Activated CD8-positive, alpha-beta memory T cell treated with anti-CD3 and anti-CD28 coated beads, Interleukin-2, amount 50 U/mL, for 48 hours (primary cell): ENCODE measurements at regions not wholly inside any gene's neighbourhood (a gene's known extent, or its start where the extent isn't known, plus 50 kb on each side); places are given as distances from the start of the nearest gene placed in this dataset.
"Not testable (repeated sequence)": the region's sequence is repeated elsewhere in the genome, so short reads cannot be mapped to it uniquely, and the experiment has no call there.

Source experiments
- DNase-seq: peaks from one replicate; pipeline ENCODE4 v3.0.0-alpha.2; 2020

GRCh38 chr9:105984714-105985113, 290.4 kb downstream of the TMEM38B start:
- no peak for DNase-seq

GRCh38 chr9:105993116-105993854, 298.9 kb downstream of the TMEM38B start:
- DNase-seq = no peak

- DNase-seq = no peak
Measured at GRCh38 chr9:105993921-105994715, 299.8 kb downstream of the TMEM38B start.

GRCh38 chr9:105994970-105995369, 300.6 kb downstream of the TMEM38B start:
- no peak for DNase-seq

GRCh38 chr9:106017198-106017740, 322.9 kb downstream of the TMEM38B start:
- DNase-seq = no peak

DNA sequence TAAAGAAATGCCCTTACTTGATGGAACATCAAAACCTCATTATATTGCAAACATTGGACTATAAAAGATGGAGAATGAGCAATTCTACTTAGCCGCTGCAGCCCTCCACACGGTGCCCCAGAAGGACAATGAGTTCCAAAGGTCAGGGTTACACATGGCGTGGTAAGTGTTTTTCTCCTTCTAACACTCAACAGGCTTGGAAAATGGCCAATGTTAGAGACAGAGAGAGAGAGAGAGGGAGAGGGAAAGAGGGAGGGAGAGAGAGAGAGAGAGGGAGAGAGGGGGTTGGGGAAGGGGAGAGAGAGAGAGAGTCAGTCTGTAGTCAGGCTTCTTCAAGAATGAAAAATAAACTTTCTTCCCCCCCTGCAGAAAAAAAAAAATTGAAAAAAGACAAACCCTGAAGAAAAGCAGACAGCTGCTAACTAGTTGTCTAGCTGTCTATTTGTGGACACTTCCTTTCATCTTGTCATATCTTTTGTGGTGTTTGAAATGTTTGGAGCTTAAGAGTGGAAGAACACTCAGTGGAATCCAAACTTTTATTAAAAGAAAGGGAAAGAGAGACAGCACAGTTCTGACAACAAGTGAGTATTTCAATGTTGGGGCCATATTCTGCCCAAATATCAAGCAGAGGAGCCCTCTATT, 324.8 kb downstream of the TMEM38B start:
- no peak for DNase-seq

- no peak for DNase-seq
Measured at GRCh38 chr9:106019702-106020101, 325.4 kb downstream of the TMEM38B start.

DNA sequence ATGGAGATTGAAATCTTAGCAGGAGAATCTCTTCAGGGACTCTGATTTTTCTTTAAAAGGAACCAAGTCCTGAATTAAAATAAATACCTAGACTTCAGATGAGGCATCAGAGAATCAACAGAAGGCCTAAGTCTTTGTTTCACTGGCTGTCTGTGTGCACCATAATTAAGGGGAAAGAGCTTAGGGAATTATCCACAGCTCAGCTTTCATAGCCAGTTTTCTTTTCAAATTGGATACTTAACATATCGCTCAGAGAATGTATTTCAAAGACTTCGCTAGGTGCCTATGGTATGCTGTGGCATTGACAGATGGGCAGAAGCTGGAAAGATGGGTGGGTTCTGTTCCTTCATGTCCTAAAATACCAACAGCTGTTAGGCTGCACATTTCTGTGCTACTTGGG, 325.8 kb downstream of the TMEM38B start:
- DNase-seq = no peak

GRCh38 chr9:106023455-106023854, 329.1 kb downstream of the TMEM38B start:
- no peak for DNase-seq

DNA sequence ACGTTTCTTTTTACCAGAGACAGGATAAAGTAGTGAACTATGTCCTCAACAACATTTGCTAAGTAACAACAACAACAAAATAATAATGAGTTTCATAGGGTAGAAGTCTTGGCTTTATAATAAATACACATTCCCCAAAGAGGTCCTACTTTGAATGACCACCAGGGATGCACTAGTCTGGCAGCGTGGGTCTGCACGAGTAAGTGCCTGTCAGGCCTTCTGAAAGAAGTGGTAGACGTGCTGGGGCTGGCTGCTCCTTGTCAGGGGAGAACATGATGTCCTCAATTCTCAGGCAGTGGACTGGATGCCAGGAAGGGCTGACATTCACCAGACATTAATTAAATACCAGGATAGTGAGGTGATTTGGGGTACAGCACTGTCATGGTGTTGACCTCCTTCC, 331.1 kb downstream of the TMEM38B start:
- no peak for DNase-seq

- not testable (repeated sequence) for DNase-seq
Measured at GRCh38 chr9:106030146-106030545, 335.8 kb downstream of the TMEM38B start.

GRCh38 chr9:106032978-106033377, 338.6 kb downstream of the TMEM38B start:
- DNase-seq = no peak

- DNase-seq = no peak
Measured at GRCh38 chr9:106035806-106036205, 341.5 kb downstream of the TMEM38B start.

DNA sequence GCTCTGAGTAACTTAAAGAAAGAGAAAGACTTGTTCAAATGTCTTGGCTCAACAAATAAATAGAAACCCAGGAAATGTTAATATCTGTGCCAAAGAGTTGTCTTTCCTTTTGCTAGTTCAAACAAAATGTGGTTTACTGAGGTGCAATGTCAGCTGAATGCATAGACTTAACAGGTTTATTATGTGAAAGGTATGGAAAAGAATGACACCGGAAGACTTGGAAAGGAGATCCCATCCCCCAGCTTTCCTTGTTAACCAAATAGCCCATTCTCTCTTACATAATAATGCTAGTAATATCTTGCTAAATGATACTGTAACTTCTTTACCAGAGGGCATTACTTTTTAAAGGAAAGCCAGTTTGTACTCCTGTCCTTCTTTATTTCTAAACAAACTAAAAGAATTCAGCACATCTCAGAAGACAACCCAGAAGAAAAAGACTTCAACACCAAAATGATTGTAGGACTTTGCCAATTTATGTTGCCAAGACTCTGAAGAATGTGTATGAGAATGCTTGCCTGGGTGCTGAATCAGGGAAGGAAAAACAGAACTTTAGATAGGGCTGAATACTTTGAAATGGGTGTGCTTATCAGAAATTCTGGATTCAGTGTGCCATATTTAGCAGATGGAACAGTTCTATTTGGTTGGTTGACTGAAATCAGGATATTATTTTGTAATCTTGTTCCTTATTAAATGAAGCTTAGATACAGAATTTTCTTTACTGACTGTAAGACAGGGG, 344.1 kb downstream of the TMEM38B start:
- no peak for DNase-seq

GRCh38 chr9:106039151-106039935, 345.0 kb downstream of the TMEM38B start:
- DNase-seq = no peak

DNA sequence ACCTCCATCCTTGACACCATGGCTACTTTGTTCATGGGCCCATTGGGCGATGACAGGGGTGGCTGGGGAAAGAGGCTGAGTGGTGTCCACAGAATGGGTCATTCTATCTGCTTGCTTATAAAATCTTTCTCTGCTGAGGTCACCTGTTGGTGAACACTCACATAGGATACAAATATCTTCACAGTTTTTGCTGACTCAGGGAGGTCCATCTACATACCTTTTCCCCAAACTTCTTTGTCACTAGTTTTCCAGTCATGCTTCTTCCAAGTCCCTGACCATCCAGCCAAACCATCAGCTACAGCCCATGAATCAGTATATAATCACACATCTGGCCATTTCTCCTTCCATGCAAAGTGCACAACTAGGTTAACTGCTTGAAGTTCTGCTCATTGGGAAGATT, 347.6 kb downstream of the TMEM38B start:
- not testable (repeated sequence) for DNase-seq

DNA sequence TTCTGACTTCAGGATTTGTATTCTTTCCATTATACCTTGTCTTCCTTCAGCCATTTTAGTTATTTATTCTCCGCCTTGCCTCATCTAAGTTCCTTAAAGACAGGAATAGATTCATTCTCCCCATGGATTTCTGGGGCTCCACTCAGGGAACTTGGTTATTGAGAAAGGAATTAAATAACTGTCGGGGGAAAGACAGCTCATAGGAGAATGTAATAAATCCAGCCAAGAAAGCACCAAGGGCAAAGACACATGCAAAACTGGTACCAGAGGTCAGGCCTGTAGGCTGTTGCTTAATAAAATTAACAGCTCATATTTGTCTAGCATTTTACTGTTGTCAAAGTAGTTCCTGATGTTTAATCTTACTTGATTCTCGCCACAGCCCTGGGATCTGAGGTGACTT, 357.2 kb downstream of the TMEM38B start:
- DNase-seq = no peak

DNA sequence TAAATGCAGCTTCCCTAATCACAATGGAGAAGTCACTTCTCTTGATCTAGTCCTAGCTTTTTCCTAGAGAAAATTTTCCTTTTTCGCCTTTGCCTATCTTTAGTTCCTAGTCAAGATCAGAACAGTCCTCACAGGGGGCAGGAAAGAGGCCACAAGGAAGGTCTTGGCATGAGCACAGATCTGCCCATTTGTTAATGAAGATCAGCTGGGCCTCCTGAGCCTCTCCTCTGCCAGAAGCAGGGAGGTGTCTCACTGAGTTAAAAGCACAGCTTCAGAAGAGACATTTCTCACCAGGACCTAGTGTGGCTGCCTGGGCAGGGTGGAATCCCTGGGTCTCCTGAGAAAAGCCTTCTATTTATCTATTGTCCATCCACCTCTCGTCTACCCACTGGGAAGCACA, 357.8 kb downstream of the TMEM38B start:
- DNase-seq = no peak

- no peak for DNase-seq
Measured at GRCh38 chr9:106052735-106053134, 358.4 kb downstream of the TMEM38B start.

- DNase-seq = no peak
Measured at GRCh38 chr9:106056328-106056727, 362.0 kb downstream of the TMEM38B start.

GRCh38 chr9:106058460-106058859, 364.1 kb downstream of the TMEM38B start:
- DNase-seq = no peak

- DNase-seq = no peak
Measured at GRCh38 chr9:106059886-106060285, 365.5 kb downstream of the TMEM38B start.
